ENCODE measurements at regions not wholly inside any gene's neighbourhood (a gene's known extent, or its start where the extent isn't known, plus 50 kb on each side); places are given as distances from the start of the nearest gene placed in this dataset.

GRCh38 chr5:166596043-166596442 is 1695.4 kb upstream of the WWC1 start:
- TF ChIP-seq CTCF (IDR thresholded peaks at IDR 0.05) (no peak), EZH2 (IDR thresholded peaks at IDR 0.05; ENCODE audit: borderline replicate concordance, insufficient read depth, low read depth, low read length, poor library complexity, severe bottlenecking) (no peak)
